OCI-LY3 (cell line): ENCODE measurements at regions not wholly inside any gene's neighbourhood (a gene's known extent, or its start where the extent isn't known, plus 50 kb on each side); places are given as distances from the start of the nearest gene placed in this dataset.

Source experiments
- EZH2phosphoT487 ChIP-seq: fragments of 200-600 bp; shearing (Covaris generic); IDR thresholded peaks from 2 replicates; pipeline ENCODE4 v1.6.1; 2018; ENCODE audit warnings: antibody characterized with exemption, mixed run types, low read depth
- TF ChIP-seq, protein P1 (sequence below): fragments of 200-600, 300-600 bp; sonication (generic); IDR thresholded peaks from 2 replicates; pipeline ENCODE4 v1.5.1; 2014; ENCODE audit warnings: antibody characterized with exemption, low read length, low read depth

DNA sequence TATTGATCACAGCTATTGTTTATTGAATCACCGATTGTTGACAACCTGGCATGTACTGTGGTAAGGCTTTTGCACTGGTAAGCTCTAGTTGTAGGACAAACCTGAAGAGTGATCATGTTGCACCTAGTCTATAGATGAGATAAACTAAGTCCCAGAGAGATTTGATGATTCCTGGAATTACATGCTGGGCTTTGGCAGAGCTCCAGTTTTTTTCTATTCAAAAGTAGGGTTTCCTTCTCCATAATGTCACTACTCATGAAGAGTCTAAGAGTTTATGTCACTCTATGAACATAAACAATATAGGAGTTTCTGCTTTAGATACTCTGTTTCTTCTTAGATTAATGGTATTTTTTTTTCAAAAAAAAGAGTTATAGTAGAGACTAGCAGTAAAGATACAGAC, 72.0 kb downstream of the BMP4 start:
- TF ChIP-seq, protein P1, sequence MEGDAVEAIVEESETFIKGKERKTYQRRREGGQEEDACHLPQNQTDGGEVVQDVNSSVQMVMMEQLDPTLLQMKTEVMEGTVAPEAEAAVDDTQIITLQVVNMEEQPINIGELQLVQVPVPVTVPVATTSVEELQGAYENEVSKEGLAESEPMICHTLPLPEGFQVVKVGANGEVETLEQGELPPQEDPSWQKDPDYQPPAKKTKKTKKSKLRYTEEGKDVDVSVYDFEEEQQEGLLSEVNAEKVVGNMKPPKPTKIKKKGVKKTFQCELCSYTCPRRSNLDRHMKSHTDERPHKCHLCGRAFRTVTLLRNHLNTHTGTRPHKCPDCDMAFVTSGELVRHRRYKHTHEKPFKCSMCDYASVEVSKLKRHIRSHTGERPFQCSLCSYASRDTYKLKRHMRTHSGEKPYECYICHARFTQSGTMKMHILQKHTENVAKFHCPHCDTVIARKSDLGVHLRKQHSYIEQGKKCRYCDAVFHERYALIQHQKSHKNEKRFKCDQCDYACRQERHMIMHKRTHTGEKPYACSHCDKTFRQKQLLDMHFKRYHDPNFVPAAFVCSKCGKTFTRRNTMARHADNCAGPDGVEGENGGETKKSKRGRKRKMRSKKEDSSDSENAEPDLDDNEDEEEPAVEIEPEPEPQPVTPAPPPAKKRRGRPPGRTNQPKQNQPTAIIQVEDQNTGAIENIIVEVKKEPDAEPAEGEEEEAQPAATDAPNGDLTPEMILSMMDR: no peak
- no peak for TF ChIP-seq EZH2phosphoT487
